HG03558 (cell line): ENCODE measurements at regions not wholly inside any gene's neighbourhood (a gene's known extent, or its start where the extent isn't known, plus 50 kb on each side); places are given as distances from the start of the nearest gene placed in this dataset.

Source experiments
- ATAC-seq: cut with Tn5 transposase; IDR thresholded peaks from one replicate; pipeline ENCODE4 v1.9.1; 2021; ENCODE audit warnings: moderate number of reproducible peaks; ENCODE audit not compliant: unreplicated experiment; ENCODE audit errors: extremely low read depth

DNA sequence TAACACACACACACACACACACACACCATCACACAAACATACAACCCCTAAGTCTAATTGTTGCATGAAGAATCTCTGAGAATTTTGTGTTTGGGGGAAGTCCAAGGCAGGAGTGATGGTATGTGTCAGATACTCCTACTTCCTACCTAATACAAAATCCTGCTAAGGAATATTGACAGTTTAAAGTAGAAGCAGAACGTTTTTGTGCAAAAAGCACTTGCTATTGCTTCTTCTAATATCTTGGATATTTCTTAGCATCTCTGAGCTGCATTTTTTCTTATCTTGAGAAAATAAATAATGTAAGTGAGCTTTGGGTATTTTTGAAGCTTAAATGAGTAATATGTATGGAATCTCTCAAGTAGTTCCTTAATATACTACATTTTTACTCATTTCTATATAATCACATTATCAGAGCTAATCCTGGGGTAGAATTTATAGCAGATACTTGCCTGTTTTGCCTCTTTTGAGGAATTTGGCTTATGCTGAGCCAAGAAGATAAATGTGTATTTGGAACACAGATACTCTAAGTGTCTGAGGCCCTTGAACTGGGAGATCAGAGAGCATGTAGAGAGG is 212.3 kb downstream of the DKK1 start:
- no peak for ATAC-seq

DNA sequence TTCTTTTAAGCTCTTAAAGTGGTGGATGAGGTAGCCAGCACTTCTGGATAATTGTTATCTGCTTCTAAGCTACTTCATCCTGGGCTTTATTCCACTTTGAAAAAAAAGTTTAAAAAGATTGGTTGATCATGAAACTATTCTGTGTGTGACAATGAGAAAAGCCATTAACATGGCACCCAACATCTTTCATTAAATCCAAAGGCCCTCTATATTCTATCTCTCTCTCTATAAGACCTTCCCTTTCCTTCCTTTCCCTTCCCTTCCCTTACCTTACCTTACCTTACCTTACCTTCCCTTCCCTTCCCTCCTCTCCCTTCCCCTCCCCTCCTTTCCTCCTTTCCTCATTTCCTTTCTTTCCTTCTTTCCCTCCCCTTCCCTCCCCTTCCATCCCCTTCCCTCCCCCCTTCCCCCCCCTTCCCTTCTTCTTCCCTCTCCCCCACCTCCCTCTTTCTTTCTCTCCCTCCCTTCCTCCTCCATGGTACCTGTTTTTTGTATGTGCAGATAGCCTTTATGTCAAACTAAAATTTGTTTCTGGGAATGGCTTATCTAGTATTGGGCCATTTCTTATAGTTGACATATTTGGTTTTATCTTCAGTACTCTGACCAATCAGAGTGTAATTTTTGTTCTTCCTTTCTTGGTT is 218.7 kb downstream of the DKK1 start:
- ATAC-seq = no peak

DNA sequence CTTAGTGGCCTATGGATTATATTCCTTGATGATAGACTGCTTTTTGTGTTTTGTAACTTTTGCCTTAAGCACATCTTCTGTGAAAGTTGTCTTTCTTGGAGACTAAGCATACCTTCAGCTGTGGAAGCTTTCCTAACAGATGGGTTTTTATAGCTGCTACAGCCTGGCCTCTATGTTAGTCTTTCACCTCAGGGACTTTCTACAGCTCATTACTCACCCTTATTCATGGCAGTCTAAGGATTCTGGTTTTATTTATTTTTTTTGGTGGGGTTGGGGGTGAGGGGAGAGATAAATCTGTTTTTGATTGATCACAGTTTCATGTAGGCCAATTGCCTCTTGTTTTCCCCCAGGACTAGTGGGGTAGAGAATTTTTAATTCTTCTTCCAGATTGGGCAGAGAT is 219.9 kb downstream of the DKK1 start:
- no peak for ATAC-seq

DNA sequence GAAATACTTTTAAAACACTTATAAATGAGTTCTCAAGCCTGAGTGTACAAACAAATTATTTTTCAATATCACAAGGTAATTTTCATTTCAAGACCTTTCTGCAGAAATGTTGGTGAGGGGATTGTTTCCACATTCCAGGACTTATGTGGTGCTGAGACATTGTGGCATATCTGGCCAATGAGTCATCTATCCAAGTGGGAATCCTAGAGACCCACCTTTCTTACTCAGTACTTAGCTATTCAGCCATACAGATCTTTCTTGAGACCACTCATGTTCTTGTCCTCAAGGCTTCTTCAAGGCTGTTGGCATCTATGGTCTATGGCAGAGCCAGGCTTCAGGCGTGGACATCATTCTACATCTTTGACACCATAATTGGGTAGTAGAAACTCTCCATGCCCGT is 225.4 kb downstream of the DKK1 start:
- no peak for ATAC-seq

DNA sequence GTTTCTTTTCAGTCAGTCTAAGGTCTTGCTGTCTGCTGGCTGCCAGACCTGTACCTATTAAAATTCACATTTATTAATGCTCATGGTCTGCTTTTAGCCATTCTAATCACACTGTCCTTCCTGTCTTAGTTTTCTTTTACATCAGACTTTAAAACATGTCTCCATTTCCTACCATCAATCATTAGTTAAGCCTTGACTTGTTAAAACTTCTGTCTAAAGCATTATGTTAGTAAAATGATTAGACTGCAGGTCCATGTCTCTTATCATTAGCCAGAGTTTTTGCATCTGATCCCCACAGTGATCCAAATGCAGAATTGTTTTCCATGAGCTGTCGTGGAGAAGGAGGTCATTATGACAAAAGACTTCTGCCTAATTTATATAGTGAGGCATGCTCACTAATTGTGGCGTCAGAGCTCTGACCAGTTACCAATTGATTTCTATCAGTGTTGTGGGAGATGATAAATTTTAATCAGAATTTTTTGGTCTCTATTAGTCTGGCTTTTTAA is 226.5 kb downstream of the DKK1 start:
- no peak for ATAC-seq

DNA sequence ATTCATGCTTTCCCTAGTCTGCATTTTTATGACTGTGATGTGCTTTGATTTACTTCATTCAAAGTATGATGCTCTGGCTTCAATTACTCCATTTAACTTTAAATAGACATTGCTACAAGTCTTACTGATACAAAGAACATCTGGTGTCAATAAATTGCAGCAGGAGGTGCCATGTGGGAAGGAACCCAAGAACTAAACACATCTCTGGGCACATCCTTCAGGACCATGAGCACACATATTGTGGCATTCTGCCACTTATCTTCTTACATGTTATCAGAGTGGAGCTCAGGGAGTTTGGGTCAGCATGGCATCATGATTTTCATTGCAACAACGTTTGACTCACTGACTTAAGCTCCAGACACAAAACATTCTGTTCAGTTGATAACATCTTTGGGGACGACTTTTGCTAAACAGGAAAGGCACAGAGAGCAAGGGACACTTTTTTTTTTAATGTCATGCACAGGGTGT is 227.0 kb downstream of the DKK1 start:
- ATAC-seq = no peak

DNA sequence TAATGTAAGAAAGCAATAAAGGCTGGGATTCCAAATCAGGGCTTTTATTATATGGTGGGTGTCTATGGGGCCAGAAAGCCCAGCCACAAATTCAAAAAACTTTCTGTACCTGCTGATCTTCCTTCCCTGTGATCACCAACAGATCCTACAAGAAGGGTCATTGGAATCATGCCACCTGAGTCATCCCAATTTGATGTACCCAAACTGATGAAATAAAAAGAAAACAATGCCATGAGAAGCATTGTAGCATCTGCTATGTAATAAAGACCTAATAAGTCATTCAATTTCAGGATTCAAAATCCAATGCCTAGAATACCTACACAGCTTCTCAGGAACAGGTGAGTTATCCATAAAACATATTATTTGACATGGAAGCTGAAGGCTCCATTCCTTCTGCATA is 228.8 kb downstream of the DKK1 start:
- ATAC-seq = no peak

DNA sequence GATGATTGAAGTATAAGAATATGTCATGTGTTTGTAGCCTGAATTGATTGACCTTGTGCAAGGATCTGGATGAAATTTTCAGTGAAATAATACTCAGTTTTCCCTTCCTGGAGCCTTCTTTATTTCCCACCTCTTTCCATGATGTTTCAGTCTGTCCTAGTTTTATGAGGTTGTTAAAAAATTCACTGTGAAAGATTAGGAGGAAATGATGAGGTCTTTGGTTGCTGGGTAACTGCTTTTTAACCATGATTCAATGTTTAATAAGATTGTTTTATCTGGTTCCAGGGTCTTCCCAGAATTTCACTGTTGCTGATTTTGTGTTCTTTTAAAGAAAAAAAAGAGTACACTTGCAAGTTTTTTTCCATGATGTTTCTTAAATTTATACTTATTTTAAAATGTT is 221.5 kb downstream of the MBL2 start:
- no peak for ATAC-seq

DNA sequence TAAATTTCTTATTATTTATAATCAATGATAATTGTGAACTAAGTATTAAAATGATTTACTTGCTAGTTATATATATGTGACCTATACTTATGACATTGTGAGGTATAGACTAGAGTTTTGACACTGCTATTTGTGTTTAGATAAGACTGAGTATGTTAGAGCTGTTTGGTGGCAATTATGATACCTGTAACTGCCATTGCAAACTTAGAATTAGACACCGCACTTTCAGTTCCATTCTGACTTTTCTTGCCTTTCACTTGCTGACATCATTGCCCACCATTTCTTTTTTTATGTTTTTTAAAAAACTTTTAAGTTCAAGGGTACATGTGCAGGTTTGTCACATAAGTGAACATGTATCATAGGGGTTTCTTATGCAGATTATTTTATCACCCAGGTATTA is 214.5 kb downstream of the MBL2 start:
- ATAC-seq = no peak

DNA sequence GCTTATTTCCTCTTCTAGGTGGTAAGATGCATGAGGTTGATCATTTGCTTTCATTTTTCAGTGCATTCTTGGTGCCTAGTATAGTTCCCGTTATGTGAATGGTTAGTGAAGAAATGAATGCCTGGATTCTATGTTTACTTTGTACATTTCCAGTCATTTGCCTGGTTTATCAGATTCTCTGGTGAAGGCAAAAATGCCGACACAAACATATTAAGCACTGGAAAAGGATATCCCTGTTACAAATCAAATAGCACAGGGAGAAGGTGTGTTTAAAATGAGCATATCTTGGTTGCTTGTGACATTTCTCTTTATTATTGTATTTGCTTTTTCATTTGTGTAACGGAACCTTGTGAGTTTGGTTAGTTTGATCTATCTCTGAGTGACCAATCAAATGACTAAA is 211.3 kb downstream of the MBL2 start:
- ATAC-seq = no peak

DNA sequence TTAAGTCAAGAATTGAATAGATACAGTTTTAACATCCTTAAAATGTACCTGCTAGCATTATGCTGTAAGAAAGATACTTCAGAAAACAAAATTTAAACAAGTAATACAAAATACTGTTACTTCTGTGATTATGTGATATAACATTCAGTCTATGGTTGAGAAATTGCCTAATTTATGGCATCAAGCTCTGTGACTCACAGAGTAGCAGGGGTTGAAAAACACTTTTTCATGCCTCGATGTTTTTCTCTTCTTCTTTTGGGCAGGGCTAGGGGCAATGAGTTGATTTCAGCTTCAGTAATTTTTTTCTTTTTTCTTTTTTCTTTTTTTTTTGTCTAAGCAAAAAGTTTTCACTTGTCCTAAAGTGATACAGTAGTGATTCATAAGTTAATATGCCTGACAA is 209.2 kb downstream of the MBL2 start:
- no peak for ATAC-seq

DNA sequence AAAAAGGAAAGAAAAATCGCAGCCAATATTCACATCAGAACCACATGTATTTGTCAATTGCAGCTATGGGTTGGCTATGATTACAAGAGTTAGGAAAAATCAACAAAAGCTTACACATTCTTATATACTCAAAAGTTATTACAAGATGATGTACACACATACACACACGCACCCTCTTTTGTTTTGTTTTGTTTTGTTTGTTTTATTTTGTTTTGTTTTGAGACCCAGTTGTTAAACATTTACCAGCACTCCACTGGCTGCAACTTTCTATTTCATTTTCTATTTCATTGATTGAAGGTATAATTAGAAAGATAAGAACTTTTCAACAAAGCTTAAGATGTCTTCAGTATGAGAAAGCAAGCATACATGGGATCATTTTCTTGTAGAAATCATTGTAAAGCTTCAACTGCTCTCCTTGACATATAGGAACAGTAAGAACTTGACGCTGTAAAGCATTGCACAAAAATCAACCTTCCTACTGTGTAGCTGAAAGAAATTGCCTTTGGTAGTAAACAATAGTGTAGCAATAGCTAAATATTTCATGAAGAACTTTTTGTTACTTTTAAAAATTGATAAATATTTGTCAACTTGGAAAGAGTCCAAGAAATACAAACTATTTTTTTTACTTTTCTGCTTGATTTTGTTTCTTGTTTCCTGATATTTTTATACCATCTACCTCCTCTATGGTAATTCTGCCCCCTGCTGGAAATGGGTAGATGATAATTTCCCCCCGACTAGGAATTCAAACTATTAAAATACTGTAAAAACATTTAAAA is 205.9 kb downstream of the MBL2 start:
- no peak for ATAC-seq

DNA sequence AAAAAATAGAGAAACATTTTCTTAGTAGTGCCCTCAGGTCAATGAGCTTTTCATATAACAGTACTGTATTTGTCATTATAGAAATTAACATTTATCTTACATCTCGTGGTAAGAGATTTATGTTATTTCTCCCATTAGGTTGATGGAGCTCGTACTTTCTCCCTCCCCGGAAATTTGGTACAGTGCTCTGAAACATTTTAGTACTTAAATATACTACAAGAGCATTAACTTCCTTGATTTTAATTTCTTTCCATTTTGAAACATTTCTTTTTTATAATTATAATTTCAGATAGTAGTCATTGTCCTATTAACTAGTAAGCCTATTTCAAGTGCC is 205.4 kb downstream of the MBL2 start:
- ATAC-seq = no peak

DNA sequence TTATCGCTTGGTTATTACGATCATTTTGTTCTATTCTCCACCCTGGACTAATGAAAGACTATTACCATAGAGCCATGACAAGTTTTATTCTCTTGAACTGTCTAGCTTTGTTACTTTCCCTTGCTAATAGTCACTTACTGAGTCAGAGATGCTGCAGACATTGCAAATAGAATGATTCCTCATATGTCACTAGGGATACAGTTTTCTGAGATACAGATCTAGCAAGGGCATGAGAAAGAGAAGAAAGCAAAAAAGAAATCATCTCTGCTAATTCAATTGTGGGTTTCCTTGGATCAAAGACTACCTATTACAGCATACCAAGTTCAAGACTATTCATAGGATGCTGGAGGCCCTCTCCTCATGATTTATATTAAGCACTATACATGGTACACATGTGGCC is 204.3 kb downstream of the MBL2 start:
- ATAC-seq = no peak

DNA sequence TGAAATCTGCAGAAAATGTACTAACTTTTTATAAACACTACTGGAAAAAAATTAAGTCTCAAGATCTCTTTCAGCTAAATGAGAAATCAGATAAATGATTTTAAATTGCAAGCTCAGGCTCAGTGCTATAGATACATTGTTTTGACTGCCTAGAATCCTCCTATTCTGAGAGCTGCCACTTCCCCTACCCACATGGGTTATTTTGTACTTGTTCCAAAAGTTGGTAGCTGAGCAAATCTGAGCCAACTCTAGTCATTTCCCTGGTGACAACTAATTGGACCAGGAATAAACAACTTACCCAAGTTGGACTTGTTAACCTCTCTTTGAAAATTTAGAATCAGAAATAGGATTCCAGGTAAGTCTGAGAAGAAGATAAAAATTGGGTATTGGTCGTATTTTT is 202.1 kb downstream of the MBL2 start:
- ATAC-seq = no peak

DNA sequence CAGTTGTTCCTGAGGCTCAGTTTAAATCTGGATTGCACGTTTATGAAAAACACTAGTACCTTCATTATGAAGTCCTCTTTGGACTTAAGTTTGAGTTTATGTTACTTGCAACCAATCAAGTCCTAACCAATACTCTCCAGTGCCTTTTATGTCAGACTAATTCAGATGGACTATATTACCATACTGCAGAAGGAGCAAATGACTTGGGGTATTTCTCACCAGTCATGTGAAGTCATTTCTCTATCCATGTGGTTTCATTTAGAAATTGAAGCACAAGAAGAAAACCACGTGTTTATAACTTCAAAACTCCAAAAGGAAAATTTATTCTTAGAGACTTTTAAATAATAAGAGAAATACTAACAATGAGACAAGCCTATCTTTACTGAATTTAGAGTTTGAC is 201.6 kb downstream of the MBL2 start:
- ATAC-seq = no peak

DNA sequence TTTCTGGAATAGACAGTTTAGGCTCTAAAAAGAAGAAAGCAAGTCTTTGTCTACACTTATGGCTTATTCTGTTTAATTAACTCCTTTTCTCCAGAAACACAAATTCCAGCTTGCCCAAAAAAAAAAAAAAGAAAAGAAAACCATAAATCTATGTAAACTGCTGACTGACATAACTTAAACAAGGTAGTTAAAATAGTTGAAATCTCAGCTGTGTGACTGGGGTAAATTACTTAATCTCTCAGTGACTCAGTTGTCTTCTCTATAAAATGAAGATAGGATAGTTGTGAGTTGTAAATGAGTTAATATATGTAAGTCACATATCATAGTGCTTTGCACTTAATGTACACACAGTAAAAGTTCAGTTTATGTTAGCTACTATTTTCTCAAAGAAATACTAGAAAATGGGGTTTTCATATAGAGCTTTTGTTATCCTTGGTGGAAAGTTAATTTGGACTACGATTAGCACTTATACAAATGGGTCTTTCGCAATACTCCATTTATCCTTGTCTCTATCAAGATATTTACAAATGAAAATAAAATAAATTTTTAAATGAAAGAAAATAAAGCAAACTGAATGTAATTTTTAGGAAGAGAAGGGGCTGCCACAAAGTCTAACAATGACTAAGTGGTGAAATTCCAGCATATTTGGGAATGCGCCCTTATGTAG is 200.9 kb downstream of the MBL2 start:
- no peak for ATAC-seq

DNA sequence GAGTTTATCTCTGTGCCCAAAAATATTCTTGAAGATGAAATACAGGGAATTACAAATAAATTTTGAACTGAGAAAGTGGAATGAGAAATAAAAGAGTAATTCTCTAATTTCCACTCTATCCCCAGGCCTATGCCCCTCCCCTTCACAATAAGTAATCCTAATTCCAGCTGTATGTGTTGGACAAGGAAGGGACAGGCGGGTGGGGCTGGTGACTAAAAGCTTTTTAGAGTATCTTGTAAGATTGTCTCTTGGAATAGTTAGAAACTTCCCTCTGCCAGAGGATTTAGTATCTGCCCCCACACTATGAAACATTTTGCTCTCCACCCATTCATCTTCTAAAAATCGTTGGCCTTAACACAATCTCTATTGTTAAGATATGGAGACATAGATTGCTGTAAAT is 199.2 kb downstream of the MBL2 start:
- ATAC-seq = no peak

DNA sequence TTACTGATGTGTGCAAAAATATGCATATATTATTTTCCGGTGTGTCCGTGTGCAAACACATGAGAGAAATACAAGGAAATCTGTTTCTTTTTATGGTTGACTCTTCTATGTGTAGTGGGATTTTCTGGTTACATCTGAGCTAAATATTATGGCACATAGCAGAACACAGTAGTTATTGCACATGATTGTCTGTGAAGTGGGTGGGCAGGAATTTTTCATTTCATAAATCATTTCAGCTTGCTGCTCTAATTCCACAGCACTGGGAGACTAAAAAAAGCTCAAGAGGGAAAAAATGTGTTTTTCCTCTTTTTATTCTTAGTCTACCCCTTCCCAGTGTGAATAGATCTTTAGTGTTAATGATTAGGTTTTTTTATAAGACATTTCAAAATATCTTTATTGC is 197.9 kb downstream of the MBL2 start:
- no peak for ATAC-seq

DNA sequence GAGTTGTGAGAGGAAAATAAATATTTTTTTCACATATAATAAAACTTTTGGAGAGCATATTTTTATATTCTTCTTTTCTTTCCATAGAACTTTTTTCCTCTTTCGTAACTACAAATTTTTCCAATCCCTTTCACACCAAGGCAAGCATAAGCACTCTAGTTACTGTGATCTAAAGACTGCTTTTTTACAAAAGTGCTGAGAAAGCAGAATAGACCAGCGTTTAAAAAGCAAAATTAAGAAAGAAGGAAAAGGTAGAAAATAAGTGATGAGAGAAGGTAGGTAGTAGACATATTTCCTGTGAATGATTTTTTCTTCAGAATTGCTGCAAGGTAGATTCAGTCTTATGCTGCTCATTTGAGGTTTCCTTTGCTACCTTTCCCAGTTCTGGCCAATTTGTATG is 195.5 kb downstream of the MBL2 start:
- no peak for ATAC-seq

DNA sequence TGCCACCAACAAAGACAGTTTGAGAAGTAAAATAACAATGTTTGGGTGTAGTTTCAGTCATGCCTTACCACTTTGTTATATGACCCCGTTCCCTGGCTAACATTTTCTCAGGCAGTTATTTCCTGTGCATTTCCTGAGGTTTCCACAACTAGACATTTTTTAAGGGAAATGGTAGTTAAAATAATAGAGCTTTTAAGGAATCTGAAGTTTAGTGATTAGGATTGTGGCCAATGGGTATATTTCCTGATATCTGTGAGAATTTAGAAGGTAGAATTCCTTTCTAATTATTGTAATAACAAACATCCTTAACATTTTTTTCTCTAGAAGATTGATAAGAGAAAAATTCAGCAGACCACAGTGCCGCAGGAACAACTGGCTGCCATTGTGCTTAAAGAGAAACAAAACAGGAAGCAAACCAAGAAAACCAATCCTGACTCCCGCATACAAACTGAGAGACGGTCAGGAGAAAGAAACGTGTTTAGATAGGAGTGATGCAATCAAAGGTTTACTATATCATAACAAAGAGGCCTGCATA is 193.6 kb downstream of the MBL2 start:
- ATAC-seq = no peak
